ENCODE measurements at regions not wholly inside any gene's neighbourhood (a gene's known extent, or its start where the extent isn't known, plus 50 kb on each side); places are given as distances from the start of the nearest gene placed in this dataset.

GRCh38 chr4:17170131-17170530, 271.7 kb upstream of the LDB2 start:
- no peak for DNase-seq (ENCODE audit: low read depth)
- TF ChIP-seq POLR2A (IDR thresholded peaks at IDR 0.05; ENCODE audit: extremely low read depth, insufficient read length): no peak
- TF ChIP-seq, protein P1, sequence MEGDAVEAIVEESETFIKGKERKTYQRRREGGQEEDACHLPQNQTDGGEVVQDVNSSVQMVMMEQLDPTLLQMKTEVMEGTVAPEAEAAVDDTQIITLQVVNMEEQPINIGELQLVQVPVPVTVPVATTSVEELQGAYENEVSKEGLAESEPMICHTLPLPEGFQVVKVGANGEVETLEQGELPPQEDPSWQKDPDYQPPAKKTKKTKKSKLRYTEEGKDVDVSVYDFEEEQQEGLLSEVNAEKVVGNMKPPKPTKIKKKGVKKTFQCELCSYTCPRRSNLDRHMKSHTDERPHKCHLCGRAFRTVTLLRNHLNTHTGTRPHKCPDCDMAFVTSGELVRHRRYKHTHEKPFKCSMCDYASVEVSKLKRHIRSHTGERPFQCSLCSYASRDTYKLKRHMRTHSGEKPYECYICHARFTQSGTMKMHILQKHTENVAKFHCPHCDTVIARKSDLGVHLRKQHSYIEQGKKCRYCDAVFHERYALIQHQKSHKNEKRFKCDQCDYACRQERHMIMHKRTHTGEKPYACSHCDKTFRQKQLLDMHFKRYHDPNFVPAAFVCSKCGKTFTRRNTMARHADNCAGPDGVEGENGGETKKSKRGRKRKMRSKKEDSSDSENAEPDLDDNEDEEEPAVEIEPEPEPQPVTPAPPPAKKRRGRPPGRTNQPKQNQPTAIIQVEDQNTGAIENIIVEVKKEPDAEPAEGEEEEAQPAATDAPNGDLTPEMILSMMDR (IDR thresholded peaks at IDR 0.05; ENCODE audit: low read depth, low read length): no peak
- TF ChIP-seq MYC (IDR thresholded peaks at IDR 0.05; ENCODE audit: low read depth, low read length): no peak
- TF ChIP-seq MAX (IDR thresholded peaks at IDR 0.05; ENCODE audit: low read depth, low read length): no peak
- H3K4me3 ChIP-seq (ENCODE audit: low read depth, low read length): no peak overlapping the region

GRCh38 chr4:17169699-17170098, 271.3 kb upstream of the LDB2 start:
- TF ChIP-seq, protein P1 (IDR thresholded peaks at IDR 0.05; ENCODE audit: low read depth, low read length): no peak
- TF ChIP-seq MYC (IDR thresholded peaks at IDR 0.05; ENCODE audit: low read depth, low read length) (no peak), MAX (IDR thresholded peaks at IDR 0.05; ENCODE audit: low read depth, low read length) (no peak), POLR2A (IDR thresholded peaks at IDR 0.05; ENCODE audit: extremely low read depth, insufficient read length) (no peak)
- no peak overlapping the region for H3K4me3 ChIP-seq (ENCODE audit: low read depth, low read length)
- no peak for DNase-seq (ENCODE audit: low read depth)

DNA sequence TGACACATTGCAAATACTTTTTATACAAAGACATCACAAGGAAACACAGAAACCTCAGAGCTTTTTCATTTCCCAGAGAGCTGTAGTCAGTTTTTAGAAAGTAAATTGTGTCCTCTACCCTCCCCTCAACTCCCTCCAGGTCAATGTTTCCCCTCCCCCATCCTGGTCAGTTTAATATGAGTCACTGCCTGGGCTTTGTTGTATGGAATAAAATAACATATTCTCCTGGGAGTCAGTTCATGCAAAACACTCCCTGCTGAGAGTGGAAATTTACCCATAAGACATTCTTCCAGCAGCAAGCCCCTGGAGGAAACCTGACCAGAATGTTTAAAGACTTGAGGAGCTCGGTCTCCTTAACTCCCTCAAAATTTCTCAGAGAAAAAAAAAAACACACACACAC, 270.1 kb upstream of the LDB2 start:
- H3K4me3 ChIP-seq (ENCODE audit: low read depth, low read length): peak overlapping the region; percentile 25
- TF ChIP-seq MYC (IDR thresholded peaks at IDR 0.05; ENCODE audit: low read depth, low read length) (no peak), POLR2A (IDR thresholded peaks at IDR 0.05; ENCODE audit: extremely low read depth, insufficient read length) (no peak), MAX (IDR thresholded peaks at IDR 0.05; ENCODE audit: low read depth, low read length) (no peak; the same call in 1 of the 2 replicates)
- TF ChIP-seq, protein P1 (IDR thresholded peaks at IDR 0.05; ENCODE audit: low read depth, low read length): no peak
- DNase-seq (ENCODE audit: low read depth): peak; percentile 90

DNA sequence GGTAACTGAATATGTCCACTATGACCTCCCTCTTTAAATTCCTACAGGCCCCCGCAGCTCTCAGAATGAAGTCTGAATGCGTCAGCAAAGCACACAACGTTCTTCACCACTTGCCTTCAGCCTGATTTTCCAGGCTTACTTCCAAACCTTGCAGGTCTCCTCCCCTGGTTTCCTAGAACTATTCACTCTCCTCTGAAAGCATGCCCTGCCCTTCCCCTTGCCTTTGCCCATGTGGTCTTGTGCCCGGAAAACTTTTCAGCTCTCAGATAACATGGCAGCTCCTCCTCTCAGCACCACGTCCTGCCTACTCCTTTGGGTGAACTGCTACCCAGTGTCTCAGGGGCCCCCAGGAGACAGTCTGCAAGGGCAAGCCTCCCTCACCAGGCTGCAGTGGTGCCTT, 268.5 kb upstream of the LDB2 start:
- peak; percentile 20 for DNase-seq (ENCODE audit: low read depth)
- TF ChIP-seq MAX (IDR thresholded peaks at IDR 0.05; ENCODE audit: low read depth, low read length): no peak
- no peak overlapping the region for H3K4me3 ChIP-seq (ENCODE audit: low read depth, low read length)

- no peak overlapping the region for H3K4me3 ChIP-seq (ENCODE audit: low read depth, low read length)
- no peak for DNase-seq (ENCODE audit: low read depth)
- TF ChIP-seq MYC (IDR thresholded peaks at IDR 0.05; ENCODE audit: low read depth, low read length) (no peak), POLR2A (IDR thresholded peaks at IDR 0.05; ENCODE audit: extremely low read depth, insufficient read length) (no peak), MAX (IDR thresholded peaks at IDR 0.05; ENCODE audit: low read depth, low read length) (no peak)
- TF ChIP-seq, protein P1 (IDR thresholded peaks at IDR 0.05; ENCODE audit: low read depth, low read length): no peak
These were observed 266.8 kb upstream of the LDB2 start for GRCh38 chr4:17165286-17165685.

DNA sequence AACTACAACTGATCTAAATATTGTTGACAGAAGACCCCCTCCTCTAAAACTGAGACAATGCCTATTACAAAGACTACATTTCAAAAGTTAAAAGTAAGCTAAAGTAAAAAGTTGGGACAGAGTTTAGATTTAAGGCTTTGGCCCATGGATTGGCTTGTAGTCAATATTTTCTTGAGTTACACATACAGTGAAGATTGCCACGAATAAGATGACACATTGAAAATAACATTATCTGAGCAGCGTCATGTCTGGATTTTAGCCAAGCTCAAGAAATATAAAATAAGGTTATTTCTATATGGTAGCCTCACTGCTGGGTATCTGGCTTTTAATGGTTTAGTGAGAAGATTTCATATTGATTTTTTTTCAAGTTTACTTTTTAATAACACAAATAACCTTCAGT, 266.2 kb upstream of the LDB2 start:
- DNase-seq (ENCODE audit: low read depth): no peak
- H3K4me3 ChIP-seq (ENCODE audit: low read depth, low read length): no peak overlapping the region
- no peak for TF ChIP-seq POLR2A (IDR thresholded peaks at IDR 0.05; ENCODE audit: extremely low read depth, insufficient read length)
- TF ChIP-seq, protein P1 (IDR thresholded peaks at IDR 0.05; ENCODE audit: low read depth, low read length): no peak
- TF ChIP-seq MAX (IDR thresholded peaks at IDR 0.05; ENCODE audit: low read depth, low read length): no peak
- TF ChIP-seq MYC (IDR thresholded peaks at IDR 0.05; ENCODE audit: low read depth, low read length): no peak
